Thymus (tissue), 11 donors: ENCODE measurements at regions not wholly inside any gene's neighbourhood (a gene's known extent, or its start where the extent isn't known, plus 50 kb on each side); places are given as distances from the start of the nearest gene placed in this dataset.

ENCODE experiments used
- DNase-seq, 9 donors: peaks; one replicate each; pipeline ENCODE4 v3.0.0-alpha.2; 2013; ENCODE audit warnings: low spot score in 9 of 9, low read depth in 6 of 9, missing footprints in 1 of 9
- H3K27ac ChIP-seq, 2 donors: one replicate each; pipeline ENCODE4 v1.5.1; 2013; ENCODE audit warnings: control low read depth in 1 of 2, low read depth in 1 of 2, low read length in 1 of 2, mild to moderate bottlenecking in 1 of 2, moderate library complexity in 1 of 2
- H3K27me3 ChIP-seq, 2 donors: one replicate each; pipeline ENCODE4 v1.5.1; 2013; ENCODE audit warnings: low read length in 1 of 2; ENCODE audit not compliant: control insufficient read depth in 2 of 2, insufficient read depth in 1 of 2
- H3K36me3 ChIP-seq, 2 donors: one replicate each; pipeline ENCODE4 v1.5.1; 2013; ENCODE audit warnings: low read length in 1 of 2, mild to moderate bottlenecking in 1 of 2, moderate library complexity in 1 of 2; ENCODE audit not compliant: control insufficient read depth in 2 of 2, insufficient read depth in 2 of 2
- H3K4me1 ChIP-seq, 2 donors: one replicate each; pipeline ENCODE4 v1.5.1; 2013; ENCODE audit warnings: low read length in 2 of 2; ENCODE audit not compliant: control insufficient read depth in 2 of 2, insufficient read depth in 2 of 2
- H3K4me3 ChIP-seq, 2 donors: one replicate each; pipeline ENCODE4 v1.5.1; 2013; ENCODE audit warnings: low read length in 2 of 2, control low read depth in 1 of 2, mild to moderate bottlenecking in 1 of 2
- H3K9me3 ChIP-seq, 2 donors: one replicate each; pipeline ENCODE4 v1.5.1; 2013; ENCODE audit warnings: low read length in 1 of 2, mild to moderate bottlenecking in 1 of 2; ENCODE audit not compliant: control insufficient read depth in 2 of 2, insufficient read depth in 1 of 2
- WGBS: extraction: QIAGEN DNeasy Blood & Tissue Kit; methylation state at CpG from one replicate; pipeline ENCODE4 v1.1.7; 2013; 5-methylcytosine and 5-hydroxymethylcytosine counted together
- donor health status: healthy.

- no peaks in the 10 kb centered on the region for H3K36me3 ChIP-seq
- WGBS, result 84% methylated on average over 4 of the region's 4 CpGs
- peak overlapping the region in 1 of 2 donors; percentile 8 for H3K27ac ChIP-seq
- H3K4me1 ChIP-seq, result no peaks in the 10 kb centered on the region
- no peak overlapping the region for H3K4me3 ChIP-seq
- H3K27me3 ChIP-seq, result no peaks in the 10 kb centered on the region
- no peak for DNase-seq
- H3K9me3 ChIP-seq, result no peaks in the 10 kb centered on the region
Measured at GRCh38 chr5:58268268-58268667, 191.6 kb downstream of the PLK2 start.

- H3K9me3 ChIP-seq, result no peaks in the 10 kb centered on the region
- DNase-seq, result no peak
- H3K27me3 ChIP-seq, result no peaks in the 10 kb centered on the region
- no peaks in the 10 kb centered on the region for H3K36me3 ChIP-seq
- no peak overlapping the region for H3K27ac ChIP-seq
- H3K4me3 ChIP-seq, result no peak overlapping the region
- H3K4me1 ChIP-seq, result no peaks in the 10 kb centered on the region
Measured at GRCh38 chr5:58266402-58266801, 193.5 kb downstream of the PLK2 start.

- 97% methylated on average over 4 of the region's 4 CpGs for WGBS
- no peaks in the 10 kb centered on the region for H3K4me1 ChIP-seq
- no peak overlapping the region for H3K4me3 ChIP-seq
- H3K27me3 ChIP-seq, result no peaks in the 10 kb centered on the region
- no peak overlapping the region for H3K27ac ChIP-seq
- DNase-seq, result no peak
- no peaks in the 10 kb centered on the region for H3K36me3 ChIP-seq
- H3K9me3 ChIP-seq, result no peaks in the 10 kb centered on the region
Measured at GRCh38 chr5:58265246-58265930, 194.5 kb downstream of the PLK2 start.

- Histone ChIP-seq H3K36me3 (no peaks in the 10 kb centered on the region), H3K27ac (no peak overlapping the region), H3K9me3 (no peaks in the 10 kb centered on the region), H3K4me1 (no peaks in the 10 kb centered on the region), H3K4me3 (no peak overlapping the region), H3K27me3 (no peaks in the 10 kb centered on the region)
- 96% methylated on average over 3 of the region's 3 CpGs for WGBS
- no peak for DNase-seq
Measured at GRCh38 chr5:58264276-58264675, 195.6 kb downstream of the PLK2 start.

- no peak overlapping the region for H3K27ac ChIP-seq
- WGBS, result 93% methylated on average over 1 of the region's 1 CpG
- H3K27me3 ChIP-seq, result no peaks in the 10 kb centered on the region
- DNase-seq, result no peak
- H3K36me3 ChIP-seq, result no peaks in the 10 kb centered on the region
- H3K9me3 ChIP-seq, result no peaks in the 10 kb centered on the region
- no peak overlapping the region for H3K4me3 ChIP-seq
- no peaks in the 10 kb centered on the region for H3K4me1 ChIP-seq
Measured at GRCh38 chr5:58263296-58263695, 196.6 kb downstream of the PLK2 start.

- H3K4me3 ChIP-seq, result no peak overlapping the region
- no peaks in the 10 kb centered on the region for H3K27me3 ChIP-seq
- no peak overlapping the region for H3K27ac ChIP-seq
- no peaks in the 10 kb centered on the region for H3K4me1 ChIP-seq
- H3K9me3 ChIP-seq, result no peaks in the 10 kb centered on the region
- no peak for DNase-seq
- WGBS, result 98% methylated on average over 1 of the region's 1 CpG
- no peaks in the 10 kb centered on the region for H3K36me3 ChIP-seq
Measured at GRCh38 chr5:58262226-58262625, 197.7 kb downstream of the PLK2 start.

- WGBS, result 93% methylated on average over 4 of the region's 4 CpGs
- H3K27ac ChIP-seq, result no peak overlapping the region
- H3K9me3 ChIP-seq, result no peaks in the 10 kb centered on the region
Measured at GRCh38 chr5:58261605-58262004, 198.3 kb downstream of the PLK2 start.

GRCh38 chr5:58260243-58260642 is 199.6 kb downstream of the PLK2 start:
- H3K27ac ChIP-seq, result peak overlapping the region in 1 of 2 donors; percentile 28
- no peaks in the 10 kb centered on the region for H3K36me3 ChIP-seq
- no peaks in the 10 kb centered on the region for H3K9me3 ChIP-seq
- DNase-seq, result no peak
- no peaks in the 10 kb centered on the region for H3K27me3 ChIP-seq
- no peak overlapping the region for H3K4me3 ChIP-seq
- no peaks in the 10 kb centered on the region for H3K4me1 ChIP-seq
- WGBS, result 98% methylated on average over 2 of the region's 2 CpGs

More at GRCh38 chr5:58261605-58262004, 198.3 kb downstream of the PLK2 start:
- H3K36me3 ChIP-seq, result no peaks in the 10 kb centered on the region
- H3K4me1 ChIP-seq, result no peaks in the 10 kb centered on the region
- H3K4me3 ChIP-seq, result no peak overlapping the region
- H3K27me3 ChIP-seq, result no peaks in the 10 kb centered on the region
- DNase-seq, result peak in 1 of 9 donors; percentile 4

GRCh38 chr5:58259685-58260152 is 200.2 kb downstream of the PLK2 start:
- Histone ChIP-seq H3K9me3 (no peaks in the 10 kb centered on the region), H3K27ac (peak overlapping the region in 1 of 2 donors; percentile 28), H3K4me3 (no peak overlapping the region), H3K27me3 (no peaks in the 10 kb centered on the region), H3K4me1 (no peaks in the 10 kb centered on the region), H3K36me3 (no peaks in the 10 kb centered on the region)
- 87% methylated on average over 6 of the region's 6 CpGs for WGBS
- peak in 2 of 9 donors; percentile 5 to 11 for DNase-seq
